Superior temporal gyrus (tissue), 1 donor: ENCODE measurements at regions not wholly inside any gene's neighbourhood (a gene's known extent, or its start where the extent isn't known, plus 50 kb on each side); places are given as distances from the start of the nearest gene placed in this dataset.
"Not testable (repeated sequence)": the region's sequence is repeated elsewhere in the genome, so short reads cannot be mapped to it uniquely, and the experiment has no call there.

Experiments used
- DNase-seq: peaks from one replicate; pipeline ENCODE4 v3.0.0-alpha.2; 2016; ENCODE audit errors: extremely low spot score

GRCh38 chr6:57985734-57986133, 668.3 kb downstream of the PRIM2 start:
- DNase-seq, result not testable (repeated sequence)

DNA sequence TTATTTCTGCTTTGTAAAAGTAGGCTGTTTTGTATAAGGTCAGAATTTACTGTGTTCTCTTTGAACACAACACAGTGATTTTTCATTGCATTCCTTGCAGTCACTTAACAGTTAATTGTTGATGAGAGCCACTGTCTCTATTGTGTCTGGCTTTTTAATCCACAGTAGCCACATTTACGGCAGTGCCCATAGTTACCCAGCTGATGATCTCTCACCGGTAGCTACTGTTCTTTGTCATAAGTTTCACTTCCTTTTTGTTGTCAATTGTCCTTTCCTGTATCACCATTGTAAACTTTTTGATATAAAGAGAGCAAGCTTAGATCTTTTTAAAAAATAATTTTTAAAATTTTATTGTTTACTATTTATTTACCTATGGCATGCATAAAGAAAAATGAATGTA, 669.2 kb downstream of the PRIM2 start:
- DNase-seq, result not testable (repeated sequence)

- not testable (repeated sequence) for DNase-seq
These were observed 672.2 kb downstream of the PRIM2 start for GRCh38 chr6:57989520-57990080.

GRCh38 chr6:57998858-57999619, 681.6 kb downstream of the PRIM2 start:
- not testable (repeated sequence) for DNase-seq

- not testable (repeated sequence) for DNase-seq
These were observed 682.8 kb downstream of the PRIM2 start for GRCh38 chr6:58000233-58000632.

DNA sequence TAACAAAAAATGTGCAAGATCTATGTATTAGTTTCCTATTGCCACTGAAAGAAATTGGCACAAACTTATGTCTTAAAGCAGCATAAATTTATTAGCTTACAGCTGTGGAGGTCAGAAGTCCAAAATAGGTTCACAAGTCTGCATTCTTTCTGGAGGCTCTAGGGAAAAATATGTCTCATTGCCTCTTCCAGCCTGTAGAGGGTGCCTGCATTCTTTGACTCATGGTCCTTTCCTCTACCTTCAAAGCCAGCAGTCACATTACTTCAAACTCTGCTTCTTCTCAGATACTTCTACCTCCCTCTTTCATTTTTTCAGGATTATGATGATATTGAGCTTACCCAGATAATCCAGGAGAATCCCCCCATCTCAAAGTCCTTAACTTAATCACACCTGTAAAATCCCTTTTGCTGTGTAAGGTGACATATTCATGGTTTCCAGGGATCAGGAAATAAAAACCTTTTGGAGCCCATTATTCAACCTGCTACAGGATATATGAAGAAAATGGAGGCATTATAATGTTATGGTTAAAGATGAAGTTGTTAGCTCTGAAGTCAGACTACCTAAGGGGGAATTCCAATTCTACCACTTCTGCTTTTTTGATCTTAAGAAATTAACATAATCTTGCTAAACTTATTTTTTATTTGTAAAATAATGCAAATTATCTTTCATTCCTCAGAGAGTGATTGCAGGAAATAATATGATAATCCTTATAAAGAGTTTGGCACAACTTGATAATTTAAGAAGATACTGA, 686.2 kb downstream of the PRIM2 start:
- DNase-seq, result not testable (repeated sequence)

GRCh38 chr6:58007334-58008000, 690.0 kb downstream of the PRIM2 start:
- DNase-seq, result not testable (repeated sequence)

DNA sequence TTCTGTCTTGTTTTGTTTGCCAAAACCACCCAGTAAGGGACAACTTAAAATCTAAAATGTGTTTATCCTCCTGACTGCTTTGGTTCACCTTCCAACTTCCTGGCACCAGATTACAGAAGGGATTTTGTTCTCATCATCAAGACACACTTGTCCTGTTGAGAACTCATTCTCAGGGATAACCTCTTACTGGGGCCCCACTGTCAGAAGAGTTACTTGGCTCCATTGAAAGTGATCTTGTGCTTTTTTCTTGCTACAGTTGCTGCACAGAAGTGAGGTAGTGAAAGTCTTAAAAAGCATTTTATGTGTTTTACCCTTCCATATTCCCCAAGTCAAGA, 690.5 kb downstream of the PRIM2 start:
- not testable (repeated sequence) for DNase-seq

DNA sequence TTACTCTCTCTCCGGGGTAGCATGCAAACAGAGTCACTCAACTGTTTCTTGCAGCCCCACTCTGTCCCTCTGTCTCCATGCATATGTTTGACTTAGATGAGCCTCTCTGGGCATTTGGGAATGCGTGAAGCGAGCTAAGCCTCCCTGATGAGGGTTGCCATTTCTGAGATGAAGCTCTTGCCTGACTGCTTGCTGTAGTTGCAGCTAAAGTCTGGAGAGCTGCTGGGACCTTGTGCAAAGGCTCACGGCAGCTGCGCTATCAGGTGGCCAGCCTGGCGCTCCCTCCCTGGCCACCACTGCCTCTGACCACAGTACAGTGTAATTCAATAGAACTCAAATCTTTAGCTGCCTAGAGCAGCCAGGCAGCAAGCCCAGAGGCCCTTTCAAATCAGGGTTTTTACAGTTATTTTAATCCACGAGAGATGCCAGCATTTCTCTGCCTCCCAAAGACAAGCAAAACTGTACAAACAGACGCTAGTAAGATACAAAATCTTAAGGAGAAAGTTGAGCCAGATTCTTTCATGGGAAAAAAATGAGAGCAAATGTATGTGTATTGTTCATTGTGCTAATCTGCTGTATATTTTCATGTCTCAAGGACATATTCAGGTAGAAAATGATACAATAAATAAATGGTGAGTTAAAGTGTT, 694.6 kb downstream of the PRIM2 start:
- DNase-seq, result peak; percentile 17

DNA sequence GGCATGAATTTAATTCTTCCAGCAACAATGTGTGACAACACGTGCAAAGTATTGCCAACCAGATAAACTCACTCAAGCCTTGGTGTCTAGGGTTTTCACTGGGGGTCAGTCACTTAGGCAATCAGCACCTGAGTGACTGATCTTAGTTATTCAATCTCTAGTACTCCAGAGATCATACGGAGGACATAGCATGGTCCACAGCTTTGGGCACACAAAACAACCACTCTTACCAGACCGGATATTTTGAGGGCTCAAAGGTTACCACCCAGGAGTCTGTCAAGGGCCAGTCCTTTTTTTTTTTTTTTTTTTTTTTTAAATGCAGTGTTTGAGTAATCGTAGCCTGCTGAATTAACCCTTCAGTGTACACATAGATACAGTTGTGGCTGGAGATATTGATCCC, 699.2 kb downstream of the PRIM2 start:
- not testable (repeated sequence) for DNase-seq

GRCh38 chr6:58028188-58028587, 710.8 kb downstream of the PRIM2 start:
- not testable (repeated sequence) for DNase-seq

DNA sequence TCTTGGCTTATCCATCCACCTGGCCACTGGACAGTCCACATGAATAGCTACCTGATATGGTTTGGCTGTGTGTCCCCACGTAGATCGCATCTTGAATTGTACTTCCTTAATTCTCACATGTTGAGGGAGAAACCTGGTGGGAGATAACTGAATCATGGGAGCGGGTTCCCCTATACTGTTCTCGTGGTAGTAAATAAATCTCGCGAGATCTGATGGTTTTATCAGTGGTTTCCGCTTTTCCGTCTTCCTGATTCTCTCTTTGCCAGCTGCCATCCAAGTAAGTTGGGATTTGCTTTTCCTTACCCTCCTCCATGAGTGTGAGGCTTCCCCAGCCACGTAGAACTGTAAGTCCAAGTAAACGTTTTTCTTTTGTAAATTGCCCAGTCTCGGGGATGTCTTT, 720.8 kb downstream of the PRIM2 start:
- not testable (repeated sequence) for DNase-seq

DNA sequence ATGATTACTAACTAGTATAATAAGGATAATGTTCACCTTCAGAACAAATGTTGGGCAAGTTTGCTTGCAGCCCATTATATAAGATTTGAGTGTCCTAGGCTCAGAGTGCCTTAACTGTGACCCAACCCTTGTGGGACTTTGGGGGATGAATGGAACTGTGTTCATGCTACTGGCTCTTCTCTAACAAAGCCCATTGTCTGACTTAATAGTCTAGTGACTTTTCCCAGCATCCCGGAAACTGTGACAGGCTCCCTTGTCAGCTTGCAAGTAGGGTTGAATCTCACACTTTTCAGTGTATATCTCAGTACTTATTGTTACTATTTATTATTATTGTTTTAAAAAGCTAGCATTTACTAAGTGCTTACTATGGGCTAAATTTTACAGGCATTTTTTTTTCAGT, 729.2 kb downstream of the PRIM2 start:
- DNase-seq, result not testable (repeated sequence)

DNA sequence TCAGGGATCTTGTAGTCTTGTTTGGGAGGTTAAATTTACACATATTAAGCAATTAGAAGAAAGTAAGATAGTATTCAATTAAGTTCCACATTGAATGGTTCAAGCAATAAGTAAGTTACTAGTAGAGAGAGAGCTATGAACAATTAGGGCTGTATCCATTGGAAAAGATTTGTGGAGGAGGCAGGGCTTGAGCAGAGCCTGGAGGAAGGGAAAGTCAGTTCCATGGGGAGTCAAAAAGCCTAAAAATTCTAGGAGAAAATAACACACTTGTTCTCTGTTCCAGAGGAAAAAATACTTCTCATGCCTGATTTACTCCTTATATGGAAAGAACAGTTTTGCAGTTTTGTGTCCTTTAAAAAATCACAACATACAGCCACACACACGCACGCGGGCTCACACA, 730.0 kb downstream of the PRIM2 start:
- DNase-seq, result not testable (repeated sequence)

GRCh38 chr6:58047865-58048264, 730.4 kb downstream of the PRIM2 start:
- peak; percentile 34 for DNase-seq

GRCh38 chr6:58055465-58056176, 738.2 kb downstream of the PRIM2 start:
- DNase-seq, result not testable (repeated sequence)

- peak; percentile 44 for DNase-seq
These were observed 742.3 kb downstream of the PRIM2 start for GRCh38 chr6:58059701-58060100.

- not testable (repeated sequence) for DNase-seq
These were observed 746.1 kb downstream of the PRIM2 start for GRCh38 chr6:58063542-58063941.

DNA sequence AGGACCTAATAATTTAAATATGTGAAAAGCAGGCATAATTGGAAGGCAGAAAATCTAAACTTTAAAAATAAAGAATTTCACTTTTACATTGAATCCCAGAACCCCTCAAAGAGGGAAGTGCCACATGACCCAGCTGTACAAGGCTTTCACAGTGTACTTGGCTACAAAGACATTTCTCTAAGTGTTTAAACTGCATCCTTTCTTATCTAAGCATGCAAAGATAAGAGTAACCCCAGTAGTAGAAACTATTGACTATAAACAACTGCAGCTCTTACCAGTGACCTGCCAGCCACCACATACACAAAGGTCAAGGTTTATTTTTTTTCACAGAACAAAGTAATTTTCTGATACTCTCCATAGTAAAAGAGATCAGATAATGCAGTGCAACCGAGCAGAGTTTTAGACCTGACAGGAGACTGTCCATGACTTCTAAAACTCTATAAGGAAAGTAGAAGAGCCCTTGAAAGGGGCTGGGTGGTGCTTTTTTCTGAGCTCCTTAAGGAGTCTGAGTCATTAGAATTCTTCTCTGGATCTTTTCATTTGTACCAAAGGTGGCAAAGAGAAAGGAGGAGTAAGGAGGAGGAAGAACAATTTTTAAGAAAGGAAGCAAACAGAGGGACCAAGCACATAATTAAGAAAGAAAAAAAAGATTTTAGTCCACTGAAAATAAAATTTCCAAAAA, 750.6 kb downstream of the PRIM2 start:
- not testable (repeated sequence) for DNase-seq

GRCh38 chr6:58073263-58073662, 755.8 kb downstream of the PRIM2 start:
- no peak for DNase-seq
